Dendritic cell treated with granulocyte-macrophage colony-stimulating factor and Interleukin-4, amounts not matched to agents 40 ng/mL and 50 ng/mL, for 4 days (primary cell): ENCODE measurements at regions not wholly inside any gene's neighbourhood (a gene's known extent, or its start where the extent isn't known, plus 50 kb on each side); places are given as distances from the start of the nearest gene placed in this dataset.
A peak's percentile ranks its signal among the peaks of the same experiment; 100 is the strongest.

Source experiments
- H3K27ac Mint-ChIP-seq: one replicate; pipeline ENCODE4 v1.8.0; 2022; ENCODE audit warnings: mild to moderate bottlenecking, mixed read lengths
- H3K27me3 Mint-ChIP-seq: one replicate; pipeline ENCODE4 v1.8.0; 2022; ENCODE audit warnings: mild to moderate bottlenecking, mixed read lengths
- H3K36me3 Mint-ChIP-seq: one replicate; pipeline ENCODE4 v1.8.0; 2022; ENCODE audit warnings: low read depth, mixed read lengths
- H3K4me1 Mint-ChIP-seq: one replicate; pipeline ENCODE4 v1.8.0; 2022; ENCODE audit warnings: low read depth, mixed read lengths
- H3K4me3 Mint-ChIP-seq: one replicate; pipeline ENCODE4 v1.8.0; 2022; ENCODE audit warnings: mild to moderate bottlenecking, moderate library complexity, mixed read lengths
- H3K9me3 Mint-ChIP-seq: one replicate; pipeline ENCODE4 v1.8.0; 2022; ENCODE audit warnings: mixed read lengths
- intact Hi-C: fragments of 100-400 bp; cut with micrococcal nuclease; formaldehyde crosslinking; loops from one replicate; pipeline ENCODE4 v1.15.0; 2022

GRCh38 chr13:95444006-95444730, 108.4 kb upstream of the CLDN10 start:
- no peaks in the 10 kb centered on the region for H3K36me3 Mint-ChIP-seq
- no peaks in the 10 kb centered on the region for H3K4me1 Mint-ChIP-seq
- H3K4me3 Mint-ChIP-seq, result no peak overlapping the region
- no peak overlapping the region for H3K27ac Mint-ChIP-seq
- H3K9me3 Mint-ChIP-seq, result no peaks in the 10 kb centered on the region
- intact Hi-C loops, result no loop called here
- H3K27me3 Mint-ChIP-seq, result no peaks in the 10 kb centered on the region

- no peaks in the 10 kb centered on the region for H3K27me3 Mint-ChIP-seq
Observed at GRCh38 chr13:95445131-95445530, 107.4 kb upstream of the CLDN10 start.

GRCh38 chr13:95447814-95448213, 104.7 kb upstream of the CLDN10 start:
- Mint-ChIP-seq H3K27ac (no peak overlapping the region), H3K27me3 (no peaks in the 10 kb centered on the region), H3K4me1 (no peaks in the 10 kb centered on the region), H3K4me3 (no peak overlapping the region), H3K36me3 (no peaks in the 10 kb centered on the region), H3K9me3 (no peaks in the 10 kb centered on the region)
- intact Hi-C loops, result no loop called here

More at GRCh38 chr13:95445131-95445530, 107.4 kb upstream of the CLDN10 start:
- intact Hi-C loops, result no loop called here
- Mint-ChIP-seq H3K27ac (no peak overlapping the region), H3K36me3 (no peaks in the 10 kb centered on the region), H3K9me3 (no peaks in the 10 kb centered on the region), H3K4me3 (no peak overlapping the region), H3K4me1 (no peaks in the 10 kb centered on the region)

- H3K27ac Mint-ChIP-seq, result no peak overlapping the region
- H3K4me1 Mint-ChIP-seq, result peaks cover 5% of the 10 kb centered on the region
- H3K27me3 Mint-ChIP-seq, result peaks cover 2% of the 10 kb centered on the region
- H3K36me3 Mint-ChIP-seq, result no peaks in the 10 kb centered on the region
- no peaks in the 10 kb centered on the region for H3K9me3 Mint-ChIP-seq
- intact Hi-C loops, result no loop called here
- H3K4me3 Mint-ChIP-seq, result no peak overlapping the region
Observed at GRCh38 chr13:95451656-95452055, 100.9 kb upstream of the CLDN10 start.

GRCh38 chr13:95452375-95452774, 100.1 kb upstream of the CLDN10 start:
- H3K27me3 Mint-ChIP-seq, result peaks cover 2% of the 10 kb centered on the region
- H3K27ac Mint-ChIP-seq, result no peak overlapping the region
- intact Hi-C loops, result no loop called here
- no peak overlapping the region for H3K4me3 Mint-ChIP-seq
- no peaks in the 10 kb centered on the region for H3K9me3 Mint-ChIP-seq
- peaks cover 12% of the 10 kb centered on the region for H3K4me1 Mint-ChIP-seq
- no peaks in the 10 kb centered on the region for H3K36me3 Mint-ChIP-seq

- Mint-ChIP-seq H3K4me1 (peaks cover 12% of the 10 kb centered on the region), H3K27me3 (peaks cover 2% of the 10 kb centered on the region), H3K36me3 (peaks cover 7% of the 10 kb centered on the region), H3K4me3 (no peak overlapping the region), H3K27ac (no peak overlapping the region), H3K9me3 (peaks cover 24% of the 10 kb centered on the region)
- intact Hi-C loops, result no loop called here
Observed at GRCh38 chr13:95455782-95456181, 96.7 kb upstream of the CLDN10 start.

- no peak overlapping the region for H3K4me3 Mint-ChIP-seq
- H3K4me1 Mint-ChIP-seq, result peaks cover 12% of the 10 kb centered on the region
- intact Hi-C loops, result no loop called here
- H3K36me3 Mint-ChIP-seq, result peaks cover 7% of the 10 kb centered on the region
- peaks cover 2% of the 10 kb centered on the region for H3K27me3 Mint-ChIP-seq
- peaks cover 24% of the 10 kb centered on the region for H3K9me3 Mint-ChIP-seq
- no peak overlapping the region for H3K27ac Mint-ChIP-seq
Observed at GRCh38 chr13:95456815-95457214, 95.7 kb upstream of the CLDN10 start.

GRCh38 chr13:95457294-95457693, 95.2 kb upstream of the CLDN10 start:
- H3K4me3 Mint-ChIP-seq, result no peak overlapping the region
- H3K27ac Mint-ChIP-seq, result no peak overlapping the region
- H3K36me3 Mint-ChIP-seq, result peaks cover 7% of the 10 kb centered on the region
- H3K27me3 Mint-ChIP-seq, result peaks cover 2% of the 10 kb centered on the region
- peaks cover 24% of the 10 kb centered on the region for H3K9me3 Mint-ChIP-seq
- H3K4me1 Mint-ChIP-seq, result peaks cover 12% of the 10 kb centered on the region
- intact Hi-C loops, result no loop called here

- Mint-ChIP-seq H3K4me1 (peaks cover 4% of the 10 kb centered on the region), H3K4me3 (no peak overlapping the region), H3K27me3 (no peaks in the 10 kb centered on the region), H3K36me3 (peaks cover 7% of the 10 kb centered on the region), H3K9me3 (peaks cover 24% of the 10 kb centered on the region), H3K27ac (no peak overlapping the region)
- intact Hi-C loops, result no loop called here
Observed at GRCh38 chr13:95462801-95463200, 89.7 kb upstream of the CLDN10 start.

- Mint-ChIP-seq H3K4me1 (peaks cover 4% of the 10 kb centered on the region), H3K27ac (no peak overlapping the region), H3K4me3 (no peak overlapping the region), H3K9me3 (peaks cover 20% of the 10 kb centered on the region), H3K36me3 (peaks cover 7% of the 10 kb centered on the region), H3K27me3 (no peaks in the 10 kb centered on the region)
- intact Hi-C loops, result no loop called here
Observed at GRCh38 chr13:95463531-95463930, 89.0 kb upstream of the CLDN10 start.

- Mint-ChIP-seq H3K27ac (no peak overlapping the region), H3K4me1 (no peaks in the 10 kb centered on the region), H3K4me3 (no peak overlapping the region), H3K27me3 (peaks cover 7% of the 10 kb centered on the region), H3K36me3 (no peaks in the 10 kb centered on the region), H3K9me3 (no peaks in the 10 kb centered on the region)
- intact Hi-C loops, result no loop called here
Observed at GRCh38 chr13:95470574-95471366, 81.8 kb upstream of the CLDN10 start.

GRCh38 chr13:95471960-95472359, 80.6 kb upstream of the CLDN10 start:
- Mint-ChIP-seq H3K9me3 (no peaks in the 10 kb centered on the region), H3K4me3 (no peak overlapping the region), H3K27ac (no peak overlapping the region), H3K27me3 (peaks cover 15% of the 10 kb centered on the region), H3K36me3 (no peaks in the 10 kb centered on the region), H3K4me1 (no peaks in the 10 kb centered on the region)
- intact Hi-C loops, result no loop called here

GRCh38 chr13:95474992-95475391, 77.5 kb upstream of the CLDN10 start:
- intact Hi-C loops, result loop anchor here (5.0 kb wide), 2 partner anchors 73 to 803 kb away; no protein-coding TSS in a partner anchor
- H3K36me3 Mint-ChIP-seq, result no peaks in the 10 kb centered on the region
- no peak overlapping the region for H3K27ac Mint-ChIP-seq
- H3K4me3 Mint-ChIP-seq, result no peak overlapping the region
- H3K27me3 Mint-ChIP-seq, result peaks cover 19% of the 10 kb centered on the region
- no peaks in the 10 kb centered on the region for H3K9me3 Mint-ChIP-seq
- peaks cover 12% of the 10 kb centered on the region for H3K4me1 Mint-ChIP-seq

GRCh38 chr13:95477187-95477586, 75.3 kb upstream of the CLDN10 start:
- H3K36me3 Mint-ChIP-seq, result no peaks in the 10 kb centered on the region
- H3K27me3 Mint-ChIP-seq, result peaks cover 19% of the 10 kb centered on the region
- no peak overlapping the region for H3K4me3 Mint-ChIP-seq
- intact Hi-C loops, result loop anchor here (5.0 kb wide), 2 partner anchors 75 to 805 kb away; no protein-coding TSS in a partner anchor
- H3K4me1 Mint-ChIP-seq, result peaks cover 26% of the 10 kb centered on the region
- no peaks in the 10 kb centered on the region for H3K9me3 Mint-ChIP-seq
- H3K27ac Mint-ChIP-seq, result peak overlapping the region; percentile 15
